ENCODE measurements at regions not wholly inside any gene's neighbourhood (a gene's known extent, or its start where the extent isn't known, plus 50 kb on each side); places are given as distances from the start of the nearest gene placed in this dataset.

GRCh38 chr12:81963636-81964035 lies 204.5 kb upstream of the PPFIA2 start (continued):
- TF ChIP-seq ZNF232 (CRISPR knock-in tag; IDR thresholded peaks at IDR 0.05) = no peak
- no peak for TF ChIP-seq ZNF764 (CRISPR knock-in tag; IDR thresholded peaks at IDR 0.05; ENCODE audit: low read depth)
- no peak for TF ChIP-seq MCM3 (IDR thresholded peaks at IDR 0.05)
- TF ChIP-seq ZBTB11 (CRISPR knock-in tag; IDR thresholded peaks at IDR 0.05) = no peak
- no peak for TF ChIP-seq GTF2A2 (tag; IDR thresholded peaks at IDR 0.05)

GRCh38 chr12:81963026-81963425 lies 203.9 kb upstream of the PPFIA2 start:
- no TSS peak for BruUV-seq (replicated peaks)
- Histone ChIP-seq H2AFZ (ENCODE audit: low read depth, low read length) (no peak overlapping the region), H3K4me2 (ENCODE audit: insufficient read depth, low read length) (no peak overlapping the region), H3K4me3 (no peak overlapping the region), H3K4me1 (replicated peaks in 1 of 2; ENCODE audit: control insufficient read depth in 2 of 2, insufficient read depth in 2 of 2, low read length in 2 of 2) (no peaks in the 10 kb centered on the region), H4K20me1 (replicated peaks; ENCODE audit: control insufficient read depth, insufficient read depth, low read length) (no peaks in the 10 kb centered on the region), H3K9ac (ENCODE audit: insufficient read depth in 1 of 2, low read depth in 2 of 2, low read length in 2 of 2) (no peak overlapping the region), H3K27ac (ENCODE audit: extremely low read depth, low read depth, low read length) (no peak overlapping the region), H3K36me3 (ENCODE audit: control insufficient read depth, insufficient read depth, low read length) (no peaks in the 10 kb centered on the region), H3K79me2 (ENCODE audit: control insufficient read depth, insufficient read depth, low read length) (no peaks in the 10 kb centered on the region), H3K9me1 (ENCODE audit: control insufficient read depth, insufficient read depth, low read length) (no peaks in the 10 kb centered on the region), H3K9me3 (replicated peaks; ENCODE audit: control insufficient read depth, insufficient read depth, low read depth, low read length) (no peaks in the 10 kb centered on the region; the same call in 1 of the 2 replicates), H3K27me3 (ENCODE audit: control insufficient read depth in 2 of 2, insufficient read depth in 2 of 2, low read length in 2 of 2) (no peaks in the 10 kb centered on the region)
- CTCF ChIA-PET (ENCODE audit: low intra/inter-chr PET ratio) = no interaction called here
- FAIRE-seq (no peak), ATAC-seq (no peak), DNase-seq (ENCODE audit: extremely low read depth in 1 of 4, low spot score in 3 of 4) (no peak)
- POLR2A ChIA-PET = no interaction called here
- intact Hi-C loops (cut with micrococcal nuclease) (no loop called here), in situ Hi-C loops (cut with MboI) (no loop called here)
- TF ChIP-seq SNRNP70 (optimal IDR thresholded peaks at IDR 0.05; ENCODE audit: low read depth, low read length) (no peak), ZNF780A (CRISPR knock-in tag; IDR thresholded peaks at IDR 0.05) (no peak), ZBTB33 (CRISPR knock-in tag; IDR thresholded peaks at IDR 0.05) (no peak), KLF10 (CRISPR knock-in tag; IDR thresholded peaks at IDR 0.05) (no peak), ZNF121 (CRISPR knock-in tag; conservative IDR thresholded peaks at IDR 0.05) (no peak), ZNF280B (CRISPR knock-in tag; IDR thresholded peaks at IDR 0.05) (no peak), SUPT5H (IDR thresholded peaks at IDR 0.05) (no peak)
- WGBS (ENCODE audit: insufficient coverage, low coverage, missing lambda C conversion rate) = under 1% methylated on average over 7 of the region's 7 CpGs

Data from K562 (cell line).